ENCODE measurements at regions not wholly inside any gene's neighbourhood (a gene's known extent, or its start where the extent isn't known, plus 50 kb on each side); places are given as distances from the start of the nearest gene placed in this dataset.

- TF ChIP-seq, protein P1, sequence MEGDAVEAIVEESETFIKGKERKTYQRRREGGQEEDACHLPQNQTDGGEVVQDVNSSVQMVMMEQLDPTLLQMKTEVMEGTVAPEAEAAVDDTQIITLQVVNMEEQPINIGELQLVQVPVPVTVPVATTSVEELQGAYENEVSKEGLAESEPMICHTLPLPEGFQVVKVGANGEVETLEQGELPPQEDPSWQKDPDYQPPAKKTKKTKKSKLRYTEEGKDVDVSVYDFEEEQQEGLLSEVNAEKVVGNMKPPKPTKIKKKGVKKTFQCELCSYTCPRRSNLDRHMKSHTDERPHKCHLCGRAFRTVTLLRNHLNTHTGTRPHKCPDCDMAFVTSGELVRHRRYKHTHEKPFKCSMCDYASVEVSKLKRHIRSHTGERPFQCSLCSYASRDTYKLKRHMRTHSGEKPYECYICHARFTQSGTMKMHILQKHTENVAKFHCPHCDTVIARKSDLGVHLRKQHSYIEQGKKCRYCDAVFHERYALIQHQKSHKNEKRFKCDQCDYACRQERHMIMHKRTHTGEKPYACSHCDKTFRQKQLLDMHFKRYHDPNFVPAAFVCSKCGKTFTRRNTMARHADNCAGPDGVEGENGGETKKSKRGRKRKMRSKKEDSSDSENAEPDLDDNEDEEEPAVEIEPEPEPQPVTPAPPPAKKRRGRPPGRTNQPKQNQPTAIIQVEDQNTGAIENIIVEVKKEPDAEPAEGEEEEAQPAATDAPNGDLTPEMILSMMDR (conservative IDR thresholded peaks at IDR 0.05; ENCODE audit: low read length) = no peak
- TF ChIP-seq EZH2phosphoT487 (IDR thresholded peaks at IDR 0.05; ENCODE audit: borderline replicate concordance, low read depth, low read length) = no peak
These were observed 465.4 kb upstream of the CDH9 start for GRCh38 chr5:27503813-27504212.

Measured in OCI-LY7 (cell line).